HT1080 (cell line): ENCODE measurements at regions not wholly inside any gene's neighbourhood (a gene's known extent, or its start where the extent isn't known, plus 50 kb on each side); places are given as distances from the start of the nearest gene placed in this dataset.

Source experiments
- DNase-seq: peaks from one replicate; pipeline ENCODE4 v3.0.0-alpha.2; 2015; ENCODE audit warnings: low read depth

DNA sequence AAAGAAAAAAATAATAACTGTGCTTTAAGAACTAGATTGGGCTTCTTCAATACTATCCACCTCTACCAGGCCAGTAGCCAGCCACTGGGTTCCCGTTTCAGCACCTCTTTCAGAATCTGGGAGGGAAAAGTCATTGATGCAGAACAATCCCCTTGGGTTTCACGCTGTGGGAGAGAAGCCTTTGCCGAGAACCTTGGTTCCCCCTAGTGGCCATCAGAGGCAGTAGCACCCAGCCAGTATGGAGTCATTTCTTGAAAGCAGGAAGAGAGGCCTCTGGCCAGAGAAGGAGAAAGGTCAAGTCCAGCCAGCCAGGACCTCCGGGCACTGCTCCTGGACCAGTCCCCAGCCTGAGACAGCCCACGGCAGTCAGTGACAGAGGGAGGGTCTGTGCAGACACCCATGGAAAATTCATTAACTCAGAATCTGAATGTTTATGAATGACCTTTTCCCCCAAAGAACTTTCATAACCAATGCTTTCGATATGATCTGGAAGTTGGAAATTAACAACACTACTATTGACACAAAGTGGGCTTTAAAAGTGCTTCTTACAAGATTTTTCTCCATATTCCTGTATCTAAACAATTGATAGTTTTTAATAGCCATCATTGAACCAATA is 51.2 kb upstream of the CDH5 start:
- peak; percentile 50 for DNase-seq

DNA sequence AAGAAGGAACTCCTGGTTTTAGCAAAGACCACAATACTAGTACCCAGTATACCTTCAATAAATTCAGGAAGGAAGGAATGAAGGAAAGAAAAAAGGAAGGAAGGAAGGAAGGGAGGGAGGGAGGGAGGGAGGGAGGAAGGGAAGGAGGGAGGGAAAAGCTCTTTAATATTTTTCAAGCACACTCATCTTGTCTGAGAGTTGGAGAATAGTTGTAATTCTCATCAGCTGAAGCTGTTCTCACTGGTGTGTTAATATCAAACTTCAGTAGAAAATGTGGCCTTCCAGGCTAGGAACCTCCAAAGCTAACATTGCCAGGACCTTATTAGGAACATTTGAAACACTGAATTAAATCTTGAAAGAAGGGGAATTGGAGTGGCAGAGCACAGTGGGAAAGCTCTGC is 55.2 kb upstream of the CDH5 start:
- no peak for DNase-seq

DNA sequence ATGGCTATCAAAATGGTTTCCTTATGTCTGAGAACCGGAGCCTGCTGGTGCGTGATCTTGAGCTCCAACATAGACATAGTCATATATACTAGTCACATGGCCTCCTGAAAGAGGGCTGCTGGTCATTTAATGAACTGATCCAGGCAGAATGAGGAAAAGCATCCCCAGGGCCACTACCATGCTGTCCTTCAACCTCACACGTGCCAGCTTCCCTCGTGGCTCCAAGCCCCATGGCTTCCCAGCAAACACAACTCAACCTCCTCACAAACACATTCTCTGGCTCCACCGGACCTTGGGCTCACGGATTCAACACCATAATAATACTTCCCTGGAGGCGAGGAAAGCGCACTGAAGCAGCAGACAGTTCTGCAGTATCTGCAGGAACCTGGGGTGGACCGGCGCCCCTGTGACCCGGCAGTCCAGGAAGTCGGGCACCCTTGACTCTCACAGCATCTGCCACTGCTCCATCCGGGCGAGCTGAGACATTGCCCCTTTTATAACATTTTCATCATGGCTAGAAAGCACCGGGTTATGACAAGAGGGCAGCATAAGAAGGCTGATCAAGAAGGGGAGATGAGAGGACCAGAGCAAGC is 57.2 kb upstream of the CDH5 start:
- no peak for DNase-seq

DNA sequence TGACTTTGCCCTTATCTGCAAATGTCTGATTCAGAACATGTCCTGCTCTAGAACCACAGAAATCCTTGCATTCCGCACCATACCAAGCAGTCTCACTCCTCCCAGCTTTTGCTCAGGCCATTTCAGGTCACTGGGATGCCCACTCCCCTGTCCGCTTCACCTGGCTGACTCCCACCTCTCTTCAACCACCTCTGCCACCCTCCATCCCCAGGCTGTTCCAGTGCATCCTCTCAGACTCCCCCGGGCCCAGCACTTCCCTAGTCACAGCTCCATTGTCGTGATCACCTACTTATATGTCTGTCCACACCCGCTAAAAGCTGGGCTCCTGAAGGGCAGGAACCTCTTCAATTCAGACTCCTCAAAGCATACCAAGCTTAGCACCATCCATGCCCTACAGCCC is 58.4 kb upstream of the CDH5 start:
- no peak for DNase-seq

DNA sequence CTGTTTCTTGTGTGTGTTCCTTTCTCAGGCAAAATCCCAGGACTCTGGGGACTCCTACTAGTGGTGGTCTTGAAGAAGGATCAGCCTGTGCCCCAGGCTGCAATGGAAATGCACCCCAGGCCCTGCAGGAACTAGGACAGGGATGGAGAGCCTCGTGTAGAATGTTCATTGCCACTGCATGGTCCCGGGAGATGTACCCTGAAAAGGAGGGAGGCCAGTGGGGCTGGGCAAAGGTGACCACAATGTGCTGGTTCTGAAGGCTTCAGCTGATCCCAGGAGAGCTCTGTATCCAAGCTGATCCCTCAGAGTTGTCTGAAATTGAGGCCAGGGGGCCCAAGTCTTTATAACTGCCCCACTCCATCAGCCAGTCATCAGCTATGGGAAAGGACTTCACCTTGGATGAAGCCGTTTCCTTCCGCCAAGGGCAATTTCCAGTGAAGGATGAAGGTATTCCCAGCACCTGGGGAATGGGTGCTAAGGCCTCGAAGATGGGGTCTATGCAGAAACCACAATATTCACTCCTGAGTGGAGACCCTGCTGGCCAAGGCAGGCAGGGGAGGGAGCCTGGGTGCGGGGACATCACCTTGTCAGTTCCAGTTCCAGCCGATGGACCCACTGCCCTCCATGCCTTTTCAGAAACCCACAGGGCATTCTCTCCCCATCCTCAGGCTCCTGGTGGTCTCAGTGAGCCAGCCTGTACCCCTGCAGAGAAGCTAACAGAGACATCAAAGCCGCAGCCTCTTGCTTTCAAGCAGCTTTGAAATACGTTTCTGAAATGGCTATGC is 59.9 kb upstream of the CDH5 start:
- DNase-seq = no peak

DNA sequence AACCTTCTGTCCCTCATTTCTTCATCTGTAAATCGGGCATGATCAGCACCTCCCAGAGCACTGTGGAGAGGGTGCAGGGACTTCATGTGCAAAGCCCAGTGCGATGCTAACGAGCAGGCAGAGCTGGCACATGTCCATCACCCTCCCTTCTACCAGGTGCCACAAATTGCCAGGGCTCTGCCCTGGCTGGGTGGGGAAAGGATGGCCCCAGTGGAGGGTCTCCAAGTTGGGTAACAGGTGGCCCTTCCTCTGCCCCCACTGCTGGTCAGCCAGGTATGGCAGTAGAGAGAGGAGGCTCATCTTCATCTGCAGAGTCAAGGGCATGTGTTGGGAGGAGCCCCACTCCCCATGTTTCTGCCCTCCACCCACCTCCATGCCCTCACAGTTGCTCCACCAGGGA is 61.5 kb upstream of the CDH5 start:
- no peak for DNase-seq

DNA sequence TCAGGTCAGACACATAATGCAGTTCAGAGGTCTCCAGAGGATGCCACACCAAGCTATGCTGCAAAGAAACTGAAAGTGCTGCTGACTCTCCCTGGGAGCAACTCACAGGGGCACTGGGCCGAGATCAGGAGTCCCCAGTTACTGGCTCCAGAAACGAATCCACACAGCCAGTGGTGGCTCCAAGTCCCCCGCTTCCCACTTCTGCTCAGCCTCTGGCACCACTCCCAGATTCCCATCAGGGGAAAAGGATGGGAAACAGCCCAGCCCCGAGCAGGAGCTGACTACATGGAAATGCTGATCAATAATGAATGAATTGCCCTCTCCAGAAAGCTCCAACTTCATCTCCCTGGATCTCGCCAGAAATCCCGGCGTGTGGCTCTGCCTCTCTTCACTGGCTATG is 62.3 kb upstream of the CDH5 start:
- no peak for DNase-seq

DNA sequence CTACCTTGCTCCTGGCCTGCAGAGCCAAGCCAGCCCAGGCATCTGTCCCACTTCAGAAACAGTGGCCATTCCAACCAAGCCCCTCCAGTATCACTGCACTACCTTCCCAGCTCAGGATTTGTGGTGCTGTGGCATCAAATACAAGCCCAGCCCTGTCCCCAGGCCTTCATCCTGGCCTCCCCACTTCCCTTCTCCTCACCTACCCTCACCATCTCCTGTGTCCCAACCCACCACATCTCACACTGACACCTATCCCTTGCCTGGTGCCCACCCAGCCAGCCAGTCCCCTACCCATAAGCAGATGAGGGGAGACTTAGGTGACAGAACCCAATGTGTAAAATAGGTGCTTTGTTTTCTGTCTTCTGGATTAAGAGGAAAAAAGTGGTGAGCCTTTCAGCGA is 66.0 kb upstream of the CDH5 start:
- DNase-seq = no peak

DNA sequence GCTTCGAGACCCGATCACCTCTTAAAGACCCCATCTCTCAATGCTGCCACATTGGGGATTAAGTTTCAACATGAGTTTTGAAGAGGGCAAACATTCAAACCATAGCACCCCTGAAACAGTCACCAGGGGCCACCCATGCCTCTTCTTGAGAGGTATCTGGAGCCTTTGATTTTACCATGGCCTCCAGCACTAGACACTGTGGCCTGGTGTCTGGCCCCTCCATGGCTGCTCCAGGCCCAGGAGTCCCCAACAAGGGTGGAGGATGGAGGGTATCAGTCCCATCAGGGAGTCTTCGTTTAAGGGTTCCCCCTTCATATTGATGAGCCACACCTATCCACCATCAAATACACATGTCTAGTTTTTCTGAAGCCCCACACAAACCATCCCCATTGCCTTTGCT is 66.5 kb upstream of the CDH5 start:
- no peak for DNase-seq

DNA sequence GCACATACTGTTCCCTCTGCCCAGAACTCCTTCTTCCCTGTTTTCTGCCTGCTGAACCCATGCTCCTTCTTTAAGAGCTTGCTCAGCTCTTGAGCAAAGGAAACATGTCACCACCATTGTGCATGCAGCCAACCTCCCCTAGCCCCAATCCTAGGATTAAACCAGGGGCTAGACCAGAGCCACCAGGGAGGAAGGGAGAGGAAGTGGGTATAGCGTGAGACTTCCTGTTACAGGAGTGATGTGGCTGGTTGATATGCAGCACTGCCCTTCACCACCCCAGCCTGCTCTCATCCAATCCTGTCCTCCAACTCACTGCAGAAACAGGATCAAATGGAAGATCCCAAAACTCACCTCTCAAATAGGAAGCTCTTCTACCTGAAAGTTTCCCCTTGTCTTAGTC is 67.1 kb upstream of the CDH5 start:
- peak; percentile 29 for DNase-seq

DNA sequence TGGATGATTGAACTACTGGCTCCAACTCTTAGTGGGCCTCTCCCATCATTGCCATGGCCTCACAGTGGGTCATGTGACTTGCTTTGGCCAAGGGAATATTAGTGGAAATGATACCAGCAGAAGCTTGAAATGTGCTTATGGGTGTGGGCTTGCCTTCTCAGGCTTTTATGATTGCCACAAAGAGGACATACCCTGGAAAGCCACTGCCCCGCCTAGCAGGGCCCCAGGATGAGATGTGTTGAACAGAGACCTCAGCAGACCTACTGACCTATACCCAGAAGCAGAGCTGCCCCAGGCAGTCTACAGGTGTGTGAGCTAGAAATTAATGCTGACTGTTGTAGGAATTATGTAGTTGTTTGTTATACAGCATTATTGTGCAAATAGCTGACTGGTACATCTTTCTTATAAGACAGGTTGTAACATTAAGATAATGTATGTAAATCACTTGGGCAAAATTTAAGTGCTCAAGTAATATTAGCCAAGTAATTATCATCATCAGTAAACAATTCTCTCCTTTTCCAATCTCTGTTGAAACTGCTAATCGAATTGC is 67.8 kb upstream of the CDH5 start:
- DNase-seq = no peak

DNA sequence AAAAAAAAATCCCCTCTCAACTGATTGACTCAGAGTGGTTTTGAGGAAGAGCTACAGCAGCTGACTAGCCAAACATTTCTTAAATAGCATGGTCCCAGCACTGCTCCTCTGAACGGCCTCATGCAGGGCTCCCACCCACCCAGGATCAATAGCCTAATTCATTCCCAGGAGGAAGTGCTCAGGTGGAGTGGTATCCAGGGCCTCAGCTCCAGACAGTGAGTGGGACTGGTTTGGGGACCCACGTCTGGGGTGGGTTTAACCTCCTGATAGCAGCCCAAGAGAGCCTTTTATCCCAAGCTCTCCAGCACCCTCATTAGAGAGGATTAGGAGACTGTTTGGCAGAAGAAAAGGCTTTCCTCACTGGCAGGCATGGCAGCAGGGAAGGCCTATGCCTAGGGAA is 68.5 kb upstream of the CDH5 start:
- DNase-seq = no peak

DNA sequence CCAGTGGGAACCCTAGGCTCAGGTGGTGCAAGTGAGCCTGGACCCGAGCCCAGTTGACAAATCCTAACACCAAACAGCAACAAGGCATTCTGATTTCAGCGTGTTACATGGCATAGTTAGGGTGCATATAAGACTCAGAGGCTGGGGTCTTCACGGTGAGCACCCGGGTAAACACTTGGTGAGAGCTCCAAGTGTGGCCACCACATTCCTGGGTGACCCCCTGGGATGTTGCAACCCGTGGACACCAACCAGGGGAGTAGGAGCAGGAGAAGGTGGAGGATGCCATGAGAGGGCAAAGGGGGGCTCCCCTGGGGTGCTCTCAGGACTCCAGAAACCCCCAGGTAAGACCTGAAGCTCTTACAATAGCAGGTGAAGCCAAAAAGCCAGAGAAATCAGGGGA is 69.9 kb upstream of the CDH5 start:
- DNase-seq = no peak

DNA sequence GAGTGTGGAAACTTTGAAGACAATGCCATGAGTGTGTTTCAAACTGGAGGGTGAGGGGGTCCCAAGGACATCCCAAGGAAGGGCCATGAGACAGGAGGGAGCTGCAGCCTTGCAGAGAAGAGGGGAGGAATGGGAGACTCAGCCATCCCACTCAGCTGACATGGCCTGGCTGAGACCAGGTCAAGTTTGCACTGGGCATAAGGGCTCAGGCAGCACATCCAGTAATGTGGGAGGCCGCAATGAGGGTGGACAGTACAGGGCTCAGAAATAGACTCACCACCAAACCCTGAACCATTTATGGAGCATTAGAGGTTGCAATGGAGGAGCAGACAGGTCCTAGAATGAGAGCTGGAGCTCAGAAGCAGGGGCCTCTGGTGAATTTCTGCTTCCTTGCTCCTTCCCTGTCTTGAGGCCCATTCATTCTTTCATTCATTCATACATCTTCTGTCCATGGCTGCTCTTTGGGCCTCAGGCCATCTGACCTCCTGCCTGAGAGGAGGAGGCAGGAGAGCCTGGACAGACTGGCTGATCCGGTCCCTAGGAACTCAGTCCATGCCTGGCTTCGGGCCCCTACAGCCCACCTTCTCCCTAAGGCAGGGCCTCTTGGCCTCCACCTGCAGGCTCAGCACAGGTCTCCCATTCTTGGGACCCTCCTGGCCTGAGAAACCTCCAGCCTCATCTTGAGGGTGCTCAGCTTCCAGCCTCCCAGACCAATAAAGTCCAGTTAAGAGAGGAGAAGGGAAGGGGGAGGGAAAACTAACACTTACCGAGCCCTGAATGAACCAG is 70.5 kb upstream of the CDH5 start:
- DNase-seq = no peak

DNA sequence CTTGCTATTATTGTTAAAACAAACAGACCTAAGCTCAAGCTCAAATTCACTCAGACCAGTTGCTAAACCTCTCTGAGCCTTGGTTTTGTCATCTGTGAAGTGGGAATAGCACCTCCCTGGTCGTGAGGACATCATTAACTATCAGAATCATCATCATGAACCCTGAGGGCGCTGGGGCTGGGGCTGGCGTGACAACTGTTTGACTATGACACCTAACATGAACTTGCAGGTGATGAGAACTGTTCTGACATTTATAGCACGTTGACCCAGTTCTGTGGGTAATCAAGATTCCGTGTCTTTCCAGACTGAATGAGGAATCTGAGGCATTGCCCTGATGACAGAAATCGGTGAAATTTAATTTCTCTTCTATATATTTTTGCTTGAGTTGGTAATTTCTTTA is 71.3 kb upstream of the CDH5 start:
- no peak for DNase-seq

DNA sequence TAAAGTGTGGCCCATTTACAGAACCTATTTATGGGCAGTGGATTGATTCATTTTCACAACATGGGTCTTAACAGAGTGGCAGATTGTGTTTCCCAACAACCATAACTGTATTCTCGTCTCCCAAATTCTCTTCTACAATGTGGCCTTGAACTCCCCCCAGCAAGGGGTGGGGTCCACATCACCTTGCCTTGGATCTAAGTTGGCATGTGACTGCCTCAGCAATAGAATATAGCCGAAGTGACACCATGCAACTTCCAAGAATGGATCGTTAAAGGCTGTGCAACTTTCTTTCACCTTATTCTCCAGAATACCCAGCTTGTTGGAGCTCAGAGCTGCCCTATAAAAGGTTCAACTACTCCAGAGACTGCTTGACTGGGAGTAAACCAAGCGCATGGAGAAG is 72.0 kb upstream of the CDH5 start:
- no peak for DNase-seq

DNA sequence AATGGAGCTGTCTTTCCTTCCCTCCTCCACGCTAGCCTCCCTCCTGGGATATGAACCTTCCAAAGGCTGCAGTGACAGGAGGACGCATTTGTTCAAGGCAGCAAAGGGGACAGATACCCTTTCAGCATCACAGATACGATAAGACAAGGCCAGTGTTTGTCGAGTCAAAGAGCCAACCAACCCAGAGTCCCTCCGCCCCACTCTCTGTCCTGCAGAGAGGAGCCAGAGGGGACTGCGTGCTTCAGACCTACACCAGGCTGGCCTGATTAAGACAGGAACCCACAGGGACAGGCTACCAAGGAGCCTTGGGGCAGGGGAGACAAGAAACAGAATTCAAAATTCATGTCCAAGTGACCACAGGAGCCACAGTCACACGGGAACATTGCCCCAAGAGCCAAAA is 72.6 kb upstream of the CDH5 start:
- DNase-seq = no peak

DNA sequence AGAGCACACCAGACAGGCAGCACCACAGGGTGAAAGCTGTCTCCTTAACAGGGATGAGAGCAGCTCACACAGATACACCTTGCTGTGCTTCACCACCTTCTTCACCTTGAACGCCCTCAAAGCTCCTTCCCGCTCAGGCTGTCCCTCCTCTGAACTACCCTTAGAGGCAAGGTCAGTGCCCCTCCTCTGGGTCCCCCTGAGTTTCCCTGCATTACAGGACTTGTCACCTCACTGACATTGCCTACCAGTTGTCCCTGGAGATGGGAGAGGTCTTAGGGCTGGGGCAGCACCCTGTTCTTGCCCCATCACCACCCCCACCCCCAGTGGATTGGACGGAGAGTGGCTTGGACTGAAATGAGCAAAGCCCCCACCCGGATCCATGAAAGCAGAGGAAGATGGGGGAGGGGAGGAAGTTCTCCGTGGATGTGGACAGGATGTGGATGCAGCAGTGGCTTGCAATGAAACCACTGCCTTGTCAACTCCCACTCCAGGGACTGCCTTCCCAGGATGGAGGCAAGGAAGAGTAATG is 73.2 kb upstream of the CDH5 start:
- no peak for DNase-seq

DNA sequence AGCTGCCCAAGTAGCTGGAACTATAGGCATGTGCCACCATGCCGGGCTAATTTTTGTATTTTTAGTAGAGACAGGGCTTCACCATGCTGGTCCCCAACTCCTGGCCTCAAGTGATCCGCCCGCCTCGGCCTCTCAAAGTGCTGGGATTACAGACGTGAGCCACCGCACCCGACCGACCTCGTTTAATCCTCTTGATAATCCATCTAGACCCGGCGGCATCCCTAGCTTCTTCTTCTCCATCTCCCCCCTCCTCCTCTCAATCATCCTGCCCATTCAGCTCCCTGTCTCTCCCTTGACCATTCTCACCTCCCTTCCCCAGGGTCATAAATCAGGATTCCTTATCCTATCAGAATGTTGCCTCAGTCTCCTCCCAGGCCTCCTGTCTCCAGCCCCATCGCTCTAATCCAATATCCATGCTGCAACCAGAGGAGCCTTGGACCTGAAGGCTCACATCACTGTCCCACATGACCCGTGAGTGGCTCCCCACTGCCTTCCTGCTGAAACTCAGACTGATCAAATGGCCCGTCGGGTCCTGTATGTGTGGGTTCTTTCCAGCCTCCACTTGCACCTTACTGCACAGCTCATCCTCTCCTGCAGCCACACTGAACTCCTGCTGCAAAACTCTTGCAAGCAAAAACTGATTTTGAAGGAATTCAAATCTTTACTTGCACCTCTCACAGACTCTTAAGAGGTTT is 74.1 kb upstream of the CDH5 start:
- DNase-seq = no peak

DNA sequence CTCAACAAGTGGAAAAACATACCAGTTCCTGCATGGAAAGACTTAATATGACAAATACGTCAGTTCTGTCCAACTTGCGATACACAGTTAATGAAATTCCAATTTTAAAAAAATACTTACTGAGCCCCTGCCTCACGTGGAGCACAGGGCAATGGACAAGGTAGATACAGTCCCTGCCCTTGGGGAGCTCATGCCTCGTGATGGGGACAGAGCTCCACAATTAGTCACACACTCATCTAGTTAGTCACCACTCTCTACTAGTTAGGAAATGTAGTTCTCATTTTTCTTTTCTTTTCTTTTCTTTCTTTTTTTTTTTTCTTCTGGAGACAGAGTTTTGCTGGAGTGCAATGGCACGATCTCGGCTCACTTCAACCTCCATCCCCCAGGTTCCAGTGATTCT is 74.7 kb upstream of the CDH5 start:
- DNase-seq = no peak

DNA sequence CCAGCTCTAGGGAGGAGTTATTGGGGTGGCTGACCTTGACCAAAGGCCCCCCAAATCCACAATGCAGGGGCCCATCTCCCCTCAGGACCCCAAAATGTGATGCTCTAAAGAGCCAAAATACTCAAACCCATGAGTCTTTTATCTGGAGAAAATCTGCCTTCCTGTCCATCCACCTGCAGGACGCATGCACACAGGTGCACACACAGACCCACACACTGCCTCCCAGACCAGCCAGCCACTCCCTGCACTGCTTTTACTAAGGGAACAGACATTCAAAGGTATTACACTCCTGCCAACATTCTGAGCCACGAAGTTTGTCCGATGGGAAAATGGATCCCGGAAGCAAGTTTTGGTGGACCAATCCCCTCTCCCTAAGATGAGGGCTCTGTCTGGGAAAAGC is 76.1 kb upstream of the CDH5 start:
- no peak for DNase-seq
